ENCODE measurements at regions not wholly inside any gene's neighbourhood (a gene's known extent, or its start where the extent isn't known, plus 50 kb on each side); places are given as distances from the start of the nearest gene placed in this dataset.

DNA sequence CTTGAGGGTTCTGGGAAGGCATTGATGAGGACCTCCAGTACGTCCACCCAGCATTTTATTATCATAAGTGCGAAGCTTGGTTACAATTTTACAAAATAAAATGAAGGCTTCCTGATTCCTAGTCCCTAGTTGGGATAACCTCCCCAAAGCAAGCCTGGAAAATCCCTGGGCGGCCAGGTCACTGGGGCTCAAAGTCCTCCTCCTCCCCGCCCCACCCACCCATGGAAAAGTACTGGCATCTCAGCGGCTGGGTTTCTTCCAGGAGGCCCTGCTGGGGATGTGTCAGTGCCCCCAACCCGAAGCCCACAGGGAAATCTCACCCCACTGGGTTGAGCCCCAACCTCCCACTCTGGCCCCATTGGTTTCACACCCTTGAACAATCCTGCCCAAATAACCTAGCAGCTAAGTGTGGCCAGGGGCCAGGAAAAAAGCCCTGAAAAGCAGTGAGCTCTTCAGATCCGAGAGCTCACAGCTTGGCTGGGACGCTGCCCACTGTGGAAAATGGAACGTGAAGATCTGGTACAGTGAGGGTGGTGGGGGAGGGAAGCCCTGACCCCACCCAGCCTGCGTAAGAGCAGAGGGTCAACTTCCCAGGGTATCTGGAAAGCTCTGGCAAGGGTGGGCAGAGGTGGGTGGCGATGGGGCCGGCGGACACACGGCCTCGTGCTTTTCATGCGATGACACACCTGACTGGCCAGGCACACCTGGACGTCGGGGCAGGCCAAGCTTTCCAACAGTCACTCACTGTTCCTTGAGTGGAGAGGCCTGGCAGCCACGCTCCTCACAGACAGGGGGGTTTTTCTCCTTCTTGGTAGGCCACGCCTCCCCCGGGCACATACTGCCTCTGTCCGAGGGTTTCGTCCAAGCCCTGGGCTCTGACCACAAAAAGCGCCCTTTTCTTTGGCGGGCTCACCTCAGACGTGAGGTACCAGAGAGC lies 324.5 kb downstream of the SOX9 start:
- Histone ChIP-seq H3K9me3 (ENCODE audit: control insufficient read depth, insufficient read depth, low read depth, low read length) (no peaks in the 10 kb centered on the region), H3K4me3 (replicated peaks in 1 of 4; ENCODE audit: control extremely low read depth in 1 of 4, insufficient read depth in 1 of 4, low read depth in 3 of 4, low read length in 4 of 4) (no peak overlapping the region), H3K4me2 (ENCODE audit: extremely low read depth, insufficient read depth, low read length) (no peak overlapping the region), H3K9ac (ENCODE audit: insufficient read depth, low read length) (no peak overlapping the region), H3K36me3 (ENCODE audit: control insufficient read depth, insufficient read depth, low read length) (no peaks in the 10 kb centered on the region), H2AFZ (ENCODE audit: low read length) (no peak overlapping the region), H3K4me1 (ENCODE audit: control insufficient read depth, extremely low read depth, insufficient read depth, low read length) (no peaks in the 10 kb centered on the region), H3K27me3 (ENCODE audit: control insufficient read depth, insufficient read depth, low read length) (no peaks in the 10 kb centered on the region), H3K79me2 (ENCODE audit: control insufficient read depth, insufficient read depth, low read length) (no peaks in the 10 kb centered on the region), H3K27ac (ENCODE audit: insufficient read depth, low read length) (no peak overlapping the region), H4K20me1 (ENCODE audit: control insufficient read depth, extremely low read depth, insufficient read depth, low read length) (no peaks in the 10 kb centered on the region)
- no peak for DNase-seq (ENCODE audit: low read depth in 2 of 2)
- TF ChIP-seq EZH2 (IDR thresholded peaks at IDR 0.05; ENCODE audit: low read length, missing control alignments), result no peak
- TF ChIP-seq, protein P1, sequence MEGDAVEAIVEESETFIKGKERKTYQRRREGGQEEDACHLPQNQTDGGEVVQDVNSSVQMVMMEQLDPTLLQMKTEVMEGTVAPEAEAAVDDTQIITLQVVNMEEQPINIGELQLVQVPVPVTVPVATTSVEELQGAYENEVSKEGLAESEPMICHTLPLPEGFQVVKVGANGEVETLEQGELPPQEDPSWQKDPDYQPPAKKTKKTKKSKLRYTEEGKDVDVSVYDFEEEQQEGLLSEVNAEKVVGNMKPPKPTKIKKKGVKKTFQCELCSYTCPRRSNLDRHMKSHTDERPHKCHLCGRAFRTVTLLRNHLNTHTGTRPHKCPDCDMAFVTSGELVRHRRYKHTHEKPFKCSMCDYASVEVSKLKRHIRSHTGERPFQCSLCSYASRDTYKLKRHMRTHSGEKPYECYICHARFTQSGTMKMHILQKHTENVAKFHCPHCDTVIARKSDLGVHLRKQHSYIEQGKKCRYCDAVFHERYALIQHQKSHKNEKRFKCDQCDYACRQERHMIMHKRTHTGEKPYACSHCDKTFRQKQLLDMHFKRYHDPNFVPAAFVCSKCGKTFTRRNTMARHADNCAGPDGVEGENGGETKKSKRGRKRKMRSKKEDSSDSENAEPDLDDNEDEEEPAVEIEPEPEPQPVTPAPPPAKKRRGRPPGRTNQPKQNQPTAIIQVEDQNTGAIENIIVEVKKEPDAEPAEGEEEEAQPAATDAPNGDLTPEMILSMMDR (conservative IDR thresholded peaks at IDR 0.05 in 1 of 2, IDR thresholded peaks at IDR 0.05 in 1 of 2; ENCODE audit: low read depth in 1 of 2, low read length in 2 of 2), result no peak

DNA sequence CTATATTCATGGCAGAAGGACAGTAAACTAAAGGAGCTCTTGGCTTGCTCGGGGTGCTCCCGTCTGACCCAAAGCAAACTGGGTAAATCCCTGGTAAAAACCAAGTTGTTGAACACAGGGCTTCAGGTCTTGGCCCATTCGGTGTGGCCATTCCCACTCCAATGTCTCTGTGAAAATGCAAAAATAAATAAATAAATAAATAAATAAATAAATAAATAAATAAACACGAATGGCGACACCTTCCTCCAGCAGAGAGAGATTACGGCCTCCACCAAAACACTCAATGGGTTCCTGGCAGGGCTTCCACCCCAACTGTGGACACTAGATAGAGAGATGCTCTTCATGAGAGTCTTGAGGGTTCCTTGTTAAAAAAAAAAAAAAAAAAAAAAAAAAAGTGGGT lies 325.3 kb downstream of the SOX9 start:
- TF ChIP-seq, protein P1 (conservative IDR thresholded peaks at IDR 0.05 in 1 of 2, IDR thresholded peaks at IDR 0.05 in 1 of 2; ENCODE audit: low read depth in 1 of 2, low read length in 2 of 2), result no peak
- TF ChIP-seq EZH2 (IDR thresholded peaks at IDR 0.05; ENCODE audit: low read length, missing control alignments), result no peak
- DNase-seq (ENCODE audit: low read depth in 2 of 2), result no peak
- Histone ChIP-seq H3K79me2 (ENCODE audit: control insufficient read depth, insufficient read depth, low read length) (no peaks in the 10 kb centered on the region), H3K9ac (ENCODE audit: insufficient read depth, low read length) (no peak overlapping the region), H4K20me1 (ENCODE audit: control insufficient read depth, extremely low read depth, insufficient read depth, low read length) (no peaks in the 10 kb centered on the region), H3K27ac (ENCODE audit: insufficient read depth, low read length) (no peak overlapping the region), H3K9me3 (ENCODE audit: control insufficient read depth, insufficient read depth, low read depth, low read length) (no peaks in the 10 kb centered on the region), H3K27me3 (ENCODE audit: control insufficient read depth, insufficient read depth, low read length) (no peaks in the 10 kb centered on the region), H3K4me3 (replicated peaks in 1 of 4; ENCODE audit: control extremely low read depth in 1 of 4, insufficient read depth in 1 of 4, low read depth in 3 of 4, low read length in 4 of 4) (no peak overlapping the region), H3K36me3 (ENCODE audit: control insufficient read depth, insufficient read depth, low read length) (no peaks in the 10 kb centered on the region), H3K4me2 (ENCODE audit: extremely low read depth, insufficient read depth, low read length) (no peak overlapping the region), H3K4me1 (ENCODE audit: control insufficient read depth, extremely low read depth, insufficient read depth, low read length) (no peaks in the 10 kb centered on the region), H2AFZ (ENCODE audit: low read length) (no peak overlapping the region)

DNA sequence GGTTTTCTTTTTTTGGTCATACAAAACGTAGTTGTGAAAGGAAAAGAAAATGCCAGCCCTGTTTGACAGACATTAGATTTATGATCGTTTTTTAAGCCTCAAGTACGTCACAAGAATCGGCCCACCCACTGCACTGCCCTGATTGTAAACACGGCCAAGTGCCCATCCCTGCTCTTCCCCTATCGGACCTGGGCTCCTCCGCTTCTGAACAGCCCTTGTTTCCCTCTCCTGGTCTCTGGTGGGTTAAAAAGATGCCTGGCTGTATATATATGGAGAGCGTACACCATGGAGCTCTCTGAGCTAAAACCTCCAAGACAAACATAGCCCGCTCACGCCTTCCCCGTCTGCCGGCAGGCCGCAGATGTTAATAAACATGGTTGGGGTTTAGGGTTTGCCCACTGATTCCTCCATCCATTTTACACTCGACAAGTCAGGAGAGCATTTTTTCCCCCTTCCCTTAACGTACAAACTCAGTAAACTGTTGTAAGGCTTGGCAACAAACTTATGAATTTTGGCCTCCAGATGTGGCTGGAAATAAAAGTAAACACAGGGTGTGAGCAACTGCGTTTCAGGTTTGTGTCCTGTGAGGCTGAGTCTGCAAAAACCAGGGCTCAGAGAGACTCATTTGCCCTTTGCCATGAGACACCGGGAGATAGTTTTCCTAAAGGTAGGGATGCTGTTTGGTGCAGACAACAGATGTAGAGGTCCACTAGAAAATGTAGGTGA lies 325.9 kb downstream of the SOX9 start:
- Histone ChIP-seq H3K27ac (ENCODE audit: insufficient read depth, low read length) (no peak overlapping the region), H3K9ac (ENCODE audit: insufficient read depth, low read length) (no peak overlapping the region), H3K4me1 (ENCODE audit: control insufficient read depth, extremely low read depth, insufficient read depth, low read length) (no peaks in the 10 kb centered on the region), H3K27me3 (ENCODE audit: control insufficient read depth, insufficient read depth, low read length) (no peaks in the 10 kb centered on the region), H3K4me3 (replicated peaks in 1 of 4; ENCODE audit: control extremely low read depth in 1 of 4, insufficient read depth in 1 of 4, low read depth in 3 of 4, low read length in 4 of 4) (peak overlapping the region in 2 of 4 experiments; percentile 8 to 41), H4K20me1 (ENCODE audit: control insufficient read depth, extremely low read depth, insufficient read depth, low read length) (no peaks in the 10 kb centered on the region), H2AFZ (ENCODE audit: low read length) (peak overlapping the region; percentile 6), H3K79me2 (ENCODE audit: control insufficient read depth, insufficient read depth, low read length) (no peaks in the 10 kb centered on the region), H3K36me3 (ENCODE audit: control insufficient read depth, insufficient read depth, low read length) (no peaks in the 10 kb centered on the region), H3K9me3 (ENCODE audit: control insufficient read depth, insufficient read depth, low read depth, low read length) (no peaks in the 10 kb centered on the region), H3K4me2 (ENCODE audit: extremely low read depth, insufficient read depth, low read length) (peak overlapping the region; percentile 20)
- TF ChIP-seq, protein P1 (conservative IDR thresholded peaks at IDR 0.05 in 1 of 2, IDR thresholded peaks at IDR 0.05 in 1 of 2; ENCODE audit: low read depth in 1 of 2, low read length in 2 of 2), result no peak
- no peak for TF ChIP-seq EZH2 (IDR thresholded peaks at IDR 0.05; ENCODE audit: low read length, missing control alignments)
- DNase-seq (ENCODE audit: low read depth in 2 of 2), result peak in 1 of 2 donors; percentile 81

All from fibroblast of lung (primary cell).